HFF-Myc (cell line): ENCODE measurements at regions not wholly inside any gene's neighbourhood (a gene's known extent, or its start where the extent isn't known, plus 50 kb on each side); places are given as distances from the start of the nearest gene placed in this dataset.
A peak's percentile ranks its signal among the peaks of the same experiment; 100 is the strongest.

Source experiments
- DNase-seq: peaks from one replicate; pipeline ENCODE4 v3.0.0-alpha.2; 2011; ENCODE audit warnings: low read depth; ENCODE audit errors: extremely low read depth
- H3K4me3 ChIP-seq: replicated peaks from 2 replicates; pipeline ENCODE4 v1.5.1; 2011; ENCODE audit warnings: low read depth, mild to moderate bottlenecking, control low read depth, low read length
- CTCF ChIP-seq: IDR thresholded peaks from 2 replicates; pipeline ENCODE4 v1.5.1; 2012; ENCODE audit warnings: mild to moderate bottlenecking, low read depth, low read length, control low read depth; ENCODE audit errors: missing control alignments

- TF ChIP-seq CTCF, result no peak
- H3K4me3 ChIP-seq, result no peak overlapping the region
- no peak for DNase-seq
These were observed 57.0 kb upstream of the ATP12A start for GRCh38 chr13:24623149-24623665.

- no peak for DNase-seq
- no peak overlapping the region for H3K4me3 ChIP-seq
- TF ChIP-seq CTCF, result no peak
These were observed 55.8 kb upstream of the ATP12A start for GRCh38 chr13:24624363-24624762.

DNA sequence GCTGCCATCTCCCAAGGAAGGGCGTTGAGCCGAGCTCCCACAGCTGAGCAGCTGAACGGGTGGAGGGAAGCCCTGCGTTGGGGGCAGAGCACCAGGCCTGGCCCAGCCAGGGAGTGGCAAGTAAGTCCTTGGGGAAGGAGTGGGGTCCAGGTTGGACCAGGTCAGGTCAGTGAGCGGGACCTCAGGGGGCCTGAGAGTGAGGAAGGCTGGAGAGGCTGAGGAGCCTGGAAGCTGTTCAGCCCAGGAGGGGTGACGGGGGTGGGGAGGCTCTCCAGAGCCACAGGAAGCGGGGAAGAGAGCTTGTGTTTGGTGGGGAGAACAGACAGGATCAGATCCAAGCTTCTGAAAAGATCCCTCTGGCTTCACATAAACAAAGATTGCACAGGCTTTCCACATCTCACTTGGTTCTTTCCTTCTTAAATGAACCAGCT lies 55.4 kb upstream of the ATP12A start:
- H3K4me3 ChIP-seq, result no peak overlapping the region
- no peak for TF ChIP-seq CTCF
- no peak for DNase-seq

DNA sequence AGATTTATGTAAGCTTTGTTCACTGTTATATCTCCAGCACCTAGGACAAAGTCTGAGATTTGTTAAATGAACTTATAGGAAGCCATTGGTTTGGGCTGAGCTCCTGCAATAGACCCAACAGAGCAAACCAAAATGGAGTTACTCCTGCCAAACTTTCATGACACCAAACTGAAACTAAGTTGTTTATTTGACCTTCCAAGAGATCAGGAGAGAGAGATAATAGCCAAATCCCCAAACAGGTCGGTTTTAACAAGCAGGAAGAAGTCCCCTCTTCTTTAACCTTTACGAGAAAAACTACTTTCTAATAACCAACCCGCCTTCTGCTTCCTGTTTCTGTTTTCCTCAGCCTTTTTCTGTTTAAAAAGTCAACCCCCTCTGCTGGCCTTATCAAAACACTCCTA lies 54.9 kb upstream of the ATP12A start:
- TF ChIP-seq CTCF, result no peak
- no peak for DNase-seq
- no peak overlapping the region for H3K4me3 ChIP-seq

- no peak for DNase-seq
These were observed 54.0 kb upstream of the ATP12A start for GRCh38 chr13:24625870-24626849.

GRCh38 chr13:24627090-24627714 lies 53.0 kb upstream of the ATP12A start:
- TF ChIP-seq CTCF, result peak; percentile 99
- DNase-seq, result no peak
- H3K4me3 ChIP-seq, result no peak overlapping the region

More at GRCh38 chr13:24625870-24626849, 54.0 kb upstream of the ATP12A start:
- no peak overlapping the region for H3K4me3 ChIP-seq
- no peak for TF ChIP-seq CTCF
